ENCODE measurements at regions not wholly inside any gene's neighbourhood (a gene's known extent, or its start where the extent isn't known, plus 50 kb on each side); places are given as distances from the start of the nearest gene placed in this dataset.
"Not testable (repeated sequence)": the region's sequence is repeated elsewhere in the genome, so short reads cannot be mapped to it uniquely, and the experiment has no call there.

- no peak for FAIRE-seq
- no peak for DNase-seq (ENCODE audit: insufficient read length, low spot score)
Observed at GRCh38 chr10:3662775-3663174, 122.2 kb downstream of the KLF6 start.

DNA sequence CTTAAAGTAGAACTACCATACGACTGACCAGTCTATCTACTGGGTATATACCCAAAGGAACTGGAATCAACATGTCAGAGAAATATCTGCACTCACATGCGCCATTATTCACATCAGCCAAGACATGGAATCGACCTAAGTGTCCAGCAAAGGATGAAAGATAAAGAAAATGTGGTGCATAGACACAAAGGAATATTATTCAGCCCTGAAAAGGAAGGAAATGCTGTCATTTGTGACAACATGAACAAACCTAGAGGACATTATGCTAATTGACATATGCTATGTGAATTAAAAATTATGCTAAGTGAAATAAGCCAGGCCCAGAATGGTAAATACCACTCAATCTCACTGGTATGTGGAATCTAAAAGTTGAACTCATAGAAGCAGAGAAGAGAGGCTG lies 123.7 kb downstream of the KLF6 start:
- DNase-seq (ENCODE audit: insufficient read length, low spot score) (no peak), FAIRE-seq (no peak)

GRCh38 chr10:3660753-3661152 lies 124.3 kb downstream of the KLF6 start:
- FAIRE-seq = no peak

GRCh38 chr10:3659203-3659917 lies 125.6 kb downstream of the KLF6 start:
- FAIRE-seq (no peak), DNase-seq (ENCODE audit: insufficient read length, low spot score) (no peak)

More at GRCh38 chr10:3660753-3661152, 124.3 kb downstream of the KLF6 start:
- DNase-seq (ENCODE audit: insufficient read length, low spot score) = no peak

DNA sequence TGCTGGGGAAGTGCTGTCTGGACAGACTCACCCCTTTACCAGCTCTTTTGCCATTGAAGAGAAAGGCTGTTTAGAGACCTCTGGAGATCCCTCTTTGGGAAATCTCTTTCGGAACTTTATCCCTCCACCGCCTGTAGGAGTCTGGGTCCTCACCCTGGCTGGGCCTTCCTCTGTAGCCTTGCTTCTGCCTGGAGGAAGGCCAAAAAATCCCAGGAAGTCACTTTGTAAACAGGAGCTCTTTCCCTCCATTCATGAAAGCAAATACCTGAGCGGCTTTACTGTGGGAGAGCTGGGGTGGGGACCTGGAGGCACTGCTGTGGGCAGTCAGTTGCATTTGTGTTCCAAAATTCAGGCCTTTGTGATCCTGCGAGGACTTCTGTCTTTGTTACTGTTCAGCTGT lies 126.2 kb downstream of the KLF6 start:
- DNase-seq (ENCODE audit: insufficient read length, low spot score) (no peak), FAIRE-seq (no peak)

DNA sequence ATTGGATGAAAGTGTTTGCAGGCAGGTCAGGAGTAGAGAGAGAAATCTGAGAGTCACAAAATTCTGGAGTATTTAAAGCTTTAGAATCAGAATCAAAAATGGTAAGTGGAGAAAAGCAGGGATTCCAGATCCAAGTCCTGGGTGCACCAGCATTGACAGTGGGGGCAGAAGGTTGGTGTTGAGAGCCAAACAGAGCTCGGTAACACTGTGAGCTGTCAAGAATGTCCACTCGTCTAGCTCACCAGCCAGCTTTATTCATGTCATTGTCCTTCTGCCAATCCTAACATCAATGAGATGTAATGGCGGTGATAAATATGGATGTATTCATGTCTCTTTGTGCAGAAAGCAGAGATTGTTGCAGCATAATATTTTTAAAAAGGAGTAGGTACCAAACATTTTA lies 128.8 kb downstream of the KLF6 start:
- FAIRE-seq (no peak), DNase-seq (ENCODE audit: insufficient read length, low spot score) (no peak)

- no peak for DNase-seq (ENCODE audit: insufficient read length, low spot score)
- FAIRE-seq = no peak
Observed at GRCh38 chr10:3655528-3655927, 129.5 kb downstream of the KLF6 start.

DNA sequence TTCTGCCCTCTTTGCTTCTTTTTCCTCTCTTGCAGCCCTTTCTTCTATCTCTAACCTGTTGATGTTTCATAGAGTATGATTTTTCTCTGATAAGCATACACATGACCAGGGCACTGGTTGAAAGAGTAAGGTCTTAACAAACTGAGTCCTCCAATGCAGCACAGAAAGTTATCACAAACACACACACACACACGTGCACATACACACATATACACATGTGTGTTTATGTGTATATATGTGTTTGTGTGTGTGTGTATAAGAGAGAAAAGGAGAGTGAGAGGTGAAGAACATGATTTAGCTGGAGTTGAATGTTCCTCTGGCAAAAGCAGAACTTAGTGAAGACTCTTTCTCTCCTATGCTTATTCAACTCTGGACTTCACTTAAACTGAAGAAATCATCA lies 130.0 kb downstream of the KLF6 start:
- DNase-seq (ENCODE audit: insufficient read length, low spot score) (no peak), FAIRE-seq (no peak)

- DNase-seq (ENCODE audit: insufficient read length, low spot score) (no peak), FAIRE-seq (no peak)
Observed at GRCh38 chr10:3654496-3654895, 130.5 kb downstream of the KLF6 start.

- FAIRE-seq; DNase-seq (ENCODE audit: insufficient read length, low spot score): not testable (repeated sequence)
Observed at GRCh38 chr10:3653303-3653702, 131.7 kb downstream of the KLF6 start.

DNA sequence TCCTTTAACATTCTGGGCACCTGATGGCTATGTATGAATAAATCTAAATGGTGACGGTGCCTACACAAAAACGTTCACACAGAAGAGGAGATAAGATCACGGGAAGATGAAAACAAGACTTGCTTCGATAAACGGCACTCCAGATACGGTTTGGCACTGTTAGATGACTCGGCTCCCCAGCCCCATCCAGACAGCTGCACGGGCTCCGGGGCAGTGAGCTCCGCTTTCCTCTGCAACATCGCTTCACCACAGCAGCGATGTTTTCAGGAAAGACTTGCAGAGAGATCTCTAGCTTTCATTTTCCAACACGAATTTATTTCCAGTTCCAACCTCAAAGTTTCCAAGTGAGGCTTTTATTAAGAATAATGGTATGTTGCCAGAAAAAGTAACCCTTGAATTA lies 132.1 kb downstream of the KLF6 start:
- no peak for DNase-seq (ENCODE audit: insufficient read length, low spot score)
- no peak for FAIRE-seq

- no peak for FAIRE-seq
- no peak for DNase-seq (ENCODE audit: insufficient read length, low spot score)
Observed at GRCh38 chr10:3651969-3652653, 132.9 kb downstream of the KLF6 start.

DNA sequence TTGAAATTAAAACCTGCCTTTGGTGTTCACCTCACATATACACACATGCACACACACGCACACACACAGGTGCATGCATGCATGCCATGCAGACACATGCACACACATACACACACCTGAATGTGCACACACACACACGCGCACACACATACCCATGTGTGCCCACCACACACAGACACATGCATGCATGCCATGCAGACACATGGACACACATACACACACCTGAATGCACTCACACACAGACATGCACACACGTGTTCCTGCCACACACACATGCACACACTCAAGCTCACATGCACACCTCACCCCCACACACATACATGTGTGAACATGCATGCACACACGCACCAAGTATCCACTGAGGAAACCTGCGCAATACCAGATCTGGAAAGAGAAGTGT lies 136.4 kb downstream of the KLF6 start:
- DNase-seq (ENCODE audit: insufficient read length, low spot score) (no peak), FAIRE-seq (no peak)

- FAIRE-seq (no peak), DNase-seq (ENCODE audit: insufficient read length, low spot score) (no peak)
Observed at GRCh38 chr10:3648170-3648569, 136.8 kb downstream of the KLF6 start.

DNA sequence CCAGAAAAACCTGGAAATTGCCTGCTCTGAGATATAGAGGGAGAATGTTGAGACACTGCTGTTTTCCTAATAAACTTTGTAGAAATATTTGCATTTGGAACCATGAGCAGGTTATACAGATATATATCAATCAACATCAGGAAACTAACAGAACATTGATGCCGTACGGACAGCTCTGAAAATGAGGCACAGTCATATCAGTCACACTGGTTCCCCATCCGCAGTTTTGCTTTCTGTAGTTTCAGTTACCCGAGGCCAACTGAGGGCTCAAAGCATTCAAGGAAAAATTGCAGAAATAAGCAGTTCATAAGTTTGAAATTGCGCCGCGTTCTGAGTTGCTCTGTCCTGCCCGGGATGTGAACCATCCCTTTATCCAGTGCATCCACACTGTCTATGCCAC lies 137.9 kb downstream of the KLF6 start:
- peak; percentile 64 for FAIRE-seq
- no peak for DNase-seq (ENCODE audit: insufficient read length, low spot score)

- no peak for DNase-seq (ENCODE audit: insufficient read length, low spot score)
- FAIRE-seq = no peak
Observed at GRCh38 chr10:3645406-3645805, 139.6 kb downstream of the KLF6 start.

- no peak for DNase-seq (ENCODE audit: insufficient read length, low spot score)
- FAIRE-seq = no peak
Observed at GRCh38 chr10:3640816-3641215, 144.2 kb downstream of the KLF6 start.

DNA sequence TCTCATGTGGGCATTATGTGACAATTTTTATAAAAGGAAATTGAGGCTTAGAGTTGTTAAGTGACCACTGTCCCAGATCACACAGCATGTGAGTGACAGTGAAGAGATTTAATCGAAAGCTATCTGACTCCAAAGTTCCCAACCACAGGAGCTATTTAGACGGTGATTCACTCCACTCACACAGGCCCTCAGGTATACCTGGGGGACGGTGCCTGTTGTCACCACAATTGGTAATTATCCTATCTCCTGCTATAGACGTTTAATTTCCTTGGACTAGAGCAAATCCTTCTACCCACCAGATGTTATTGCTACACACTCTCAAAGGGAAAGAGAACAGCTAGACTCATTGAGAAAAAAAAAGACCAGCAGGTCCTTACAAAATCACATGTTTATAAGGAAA lies 145.5 kb downstream of the KLF6 start:
- DNase-seq (ENCODE audit: insufficient read length, low spot score) = no peak
- no peak for FAIRE-seq

DNA sequence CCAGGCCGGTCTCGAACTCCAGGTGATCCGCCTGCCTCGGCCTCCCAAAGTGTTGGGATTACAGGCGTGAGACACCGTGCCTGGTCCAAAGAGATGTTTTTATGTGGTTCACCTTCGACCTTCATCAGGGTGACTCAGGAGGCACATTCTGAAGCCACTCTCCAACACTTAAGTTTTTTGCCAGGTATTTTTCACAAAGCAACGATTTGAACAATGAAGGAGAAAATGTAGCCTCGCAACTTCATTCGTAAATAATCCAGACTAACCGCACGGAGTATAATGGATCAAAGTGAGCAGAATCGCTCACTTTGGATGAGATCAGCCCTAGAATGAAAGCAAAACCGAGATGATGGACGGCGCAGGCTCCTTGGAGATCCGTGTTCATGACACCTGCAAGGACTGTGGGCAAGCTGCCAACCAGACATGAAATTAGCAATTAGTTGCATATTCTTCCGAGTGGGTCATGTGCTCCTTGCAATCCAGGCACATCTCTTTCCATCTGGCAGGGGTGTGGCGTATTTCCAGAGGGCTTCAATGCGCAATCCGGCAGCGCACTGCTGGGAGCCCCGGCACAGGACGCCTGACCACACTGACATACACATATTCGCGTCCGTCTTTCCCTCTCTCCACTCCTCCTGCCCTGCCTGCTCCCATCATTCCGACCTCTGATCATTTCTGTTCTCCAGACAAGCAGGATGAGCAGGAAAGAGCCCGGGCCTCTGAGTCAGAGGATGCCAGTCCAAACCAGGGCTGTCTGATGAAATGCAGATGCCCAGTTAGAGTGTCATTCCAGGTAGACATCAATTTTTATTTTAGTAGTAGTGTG lies 148.4 kb downstream of the KLF6 start:
- DNase-seq (ENCODE audit: insufficient read length, low spot score) (no peak), FAIRE-seq (no peak)

DNA sequence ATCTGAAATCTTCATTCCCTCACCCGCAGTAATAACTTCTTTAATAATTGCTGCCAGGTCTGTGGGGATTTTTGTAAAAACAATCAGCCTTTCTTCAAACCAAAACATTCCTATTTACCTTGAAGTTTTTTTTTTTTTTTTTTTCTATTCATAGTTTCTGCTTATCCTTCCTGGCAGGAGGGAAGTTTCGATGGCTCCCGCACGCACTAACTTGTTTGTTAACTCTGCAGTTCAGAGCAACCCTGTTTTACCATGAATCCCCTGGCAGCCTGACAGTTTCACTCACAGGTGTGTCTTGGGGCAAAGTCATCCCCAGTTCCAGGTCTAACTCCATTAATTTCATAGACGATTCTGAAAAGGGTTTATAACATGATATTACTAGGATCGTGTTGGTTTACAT lies 149.3 kb downstream of the KLF6 start:
- FAIRE-seq (no peak), DNase-seq (ENCODE audit: insufficient read length, low spot score) (no peak)

- no peak for FAIRE-seq
- DNase-seq (ENCODE audit: insufficient read length, low spot score) = no peak
Observed at GRCh38 chr10:3635211-3635671, 149.8 kb downstream of the KLF6 start.

All from GM19239 (cell line).